ENCODE measurements at regions not wholly inside any gene's neighbourhood (a gene's known extent, or its start where the extent isn't known, plus 50 kb on each side); places are given as distances from the start of the nearest gene placed in this dataset.

DNA sequence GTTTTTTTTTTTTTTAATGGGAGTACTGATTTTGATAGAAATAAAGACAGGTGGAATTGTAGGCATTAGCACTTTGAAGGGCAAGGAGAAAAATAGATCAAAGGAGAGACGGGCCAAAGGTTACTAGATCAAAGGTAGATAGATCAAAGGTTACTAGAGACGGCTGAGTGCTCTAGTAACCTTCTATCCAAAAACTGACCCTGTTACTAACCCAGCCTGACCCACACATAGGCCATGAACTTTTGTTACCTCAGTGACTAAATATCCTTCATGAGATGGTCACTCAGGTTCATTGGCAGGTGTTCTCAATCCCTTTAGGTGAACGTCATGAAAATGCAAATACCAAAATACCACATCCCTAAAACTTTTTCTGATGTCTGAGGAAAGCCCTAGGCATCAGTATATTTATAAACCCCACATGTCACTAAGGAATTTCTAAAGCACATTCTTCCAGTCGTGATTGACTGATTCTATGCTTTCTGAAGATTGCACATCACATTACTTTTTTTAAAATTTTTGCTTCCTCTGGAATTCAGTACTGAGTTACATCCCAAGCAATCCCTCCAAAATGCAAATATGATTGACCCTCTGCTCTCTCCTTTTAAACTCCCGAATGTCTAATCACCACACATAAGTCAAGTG lies 772.7 kb downstream of the BRINP1 start:
- no peak for DNase-seq

DNA sequence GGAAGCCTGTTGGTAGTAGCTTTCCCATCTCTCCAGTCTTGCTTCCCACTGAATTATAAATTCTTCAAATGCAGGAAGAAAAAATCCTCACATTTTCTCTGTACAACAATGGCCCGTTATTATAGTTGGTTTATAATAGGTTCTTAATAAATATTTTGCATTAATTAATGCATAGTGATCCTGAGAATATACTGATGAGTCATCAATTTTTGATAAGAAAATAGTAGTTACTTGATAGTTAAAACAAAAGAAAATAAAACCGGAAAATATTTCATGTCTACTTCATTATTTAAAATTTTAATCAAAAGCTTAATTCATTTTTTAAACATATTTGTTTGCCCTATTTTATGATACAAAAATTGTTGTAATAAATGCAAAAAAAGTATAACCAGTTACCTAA lies 762.6 kb downstream of the BRINP1 start:
- no peak for DNase-seq

DNA sequence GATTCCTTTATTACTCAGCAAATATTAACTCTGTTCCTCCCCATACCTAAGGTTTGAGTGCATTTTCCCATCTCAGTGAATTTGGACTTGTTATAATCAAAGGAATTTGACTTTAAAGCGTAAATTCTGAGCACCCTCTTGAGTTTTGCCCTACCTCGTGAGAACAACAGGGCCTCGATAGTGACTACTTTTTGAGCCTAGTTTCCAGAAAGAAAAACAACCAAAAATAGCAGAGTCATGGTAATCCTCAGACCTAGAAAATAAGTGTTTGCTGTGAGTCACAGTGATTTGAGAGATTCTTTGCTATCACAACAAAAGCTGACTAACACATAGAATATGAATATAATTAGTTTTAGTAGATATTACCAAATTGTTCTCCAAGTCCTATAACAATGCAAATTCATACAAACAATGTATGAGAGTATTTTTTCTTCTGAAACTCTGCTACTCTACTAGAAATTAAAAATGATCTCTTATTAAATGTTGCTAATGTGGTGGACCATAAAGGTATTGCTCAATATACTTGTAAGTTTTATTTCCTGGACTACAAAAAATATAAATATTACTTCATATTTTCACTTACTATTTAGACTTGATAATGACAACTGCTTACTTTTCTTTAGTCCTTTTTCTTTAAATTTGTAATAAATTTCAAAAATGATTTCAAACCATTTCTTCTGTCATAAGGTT lies 759.7 kb downstream of the BRINP1 start:
- DNase-seq: no peak

DNA sequence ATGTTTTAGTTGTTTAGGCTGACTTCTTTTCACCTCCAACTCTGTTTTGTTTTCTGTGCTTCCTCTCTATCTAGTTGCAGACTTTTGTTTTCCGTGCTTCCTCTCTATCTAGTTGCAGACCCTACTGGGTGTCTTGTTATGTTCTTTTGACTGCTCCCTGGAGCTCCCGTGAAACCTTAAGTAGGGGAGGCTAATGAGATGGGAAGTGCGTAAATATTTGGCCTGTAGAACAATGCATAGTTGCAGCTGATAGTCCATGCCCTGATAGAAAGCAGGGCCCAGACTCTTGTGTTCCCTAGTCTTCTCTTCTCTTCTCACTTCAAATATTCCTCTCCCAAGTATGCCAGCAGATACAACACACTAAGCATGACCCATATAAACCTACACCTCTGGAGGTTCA lies 757.0 kb downstream of the BRINP1 start:
- no peak for DNase-seq

DNA sequence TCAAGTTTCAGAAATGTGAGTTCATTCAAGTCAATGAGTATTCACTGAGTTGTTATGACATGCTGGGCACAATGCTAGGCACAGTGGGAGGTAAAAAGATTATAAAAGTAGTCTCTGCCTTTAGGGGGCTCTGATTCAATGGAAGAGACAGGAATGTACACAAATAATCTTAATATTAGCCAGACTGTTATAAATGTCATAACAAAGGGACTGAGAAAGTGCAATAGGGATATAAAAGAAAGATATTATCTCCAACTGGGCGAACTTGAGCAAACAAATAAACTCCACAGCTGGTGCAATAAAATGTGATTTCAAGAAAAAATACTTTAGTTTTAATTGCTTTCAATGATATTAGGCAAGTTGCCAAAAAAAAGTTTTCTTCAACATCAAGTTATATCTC lies 755.2 kb downstream of the BRINP1 start:
- no peak for DNase-seq

DNA sequence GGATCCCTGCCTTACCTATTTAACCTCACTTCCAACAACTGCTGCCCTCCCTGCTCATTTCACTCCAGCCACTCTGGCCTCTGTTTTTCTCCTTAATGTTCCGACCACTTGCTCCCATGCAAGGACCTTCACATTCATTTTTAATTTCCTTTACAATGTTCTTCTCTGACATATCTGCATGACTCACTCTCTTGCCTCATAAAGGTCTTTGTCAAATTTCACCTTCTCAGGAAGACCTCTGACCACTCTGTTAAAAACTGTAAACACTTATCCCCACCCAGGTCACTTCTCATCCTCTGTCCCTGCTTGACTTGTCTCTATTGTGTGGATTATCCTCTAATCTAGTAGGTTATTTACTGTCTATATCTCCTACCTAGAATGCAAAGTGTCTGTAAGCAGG lies 751.2 kb downstream of the BRINP1 start:
- no peak for DNase-seq

DNA sequence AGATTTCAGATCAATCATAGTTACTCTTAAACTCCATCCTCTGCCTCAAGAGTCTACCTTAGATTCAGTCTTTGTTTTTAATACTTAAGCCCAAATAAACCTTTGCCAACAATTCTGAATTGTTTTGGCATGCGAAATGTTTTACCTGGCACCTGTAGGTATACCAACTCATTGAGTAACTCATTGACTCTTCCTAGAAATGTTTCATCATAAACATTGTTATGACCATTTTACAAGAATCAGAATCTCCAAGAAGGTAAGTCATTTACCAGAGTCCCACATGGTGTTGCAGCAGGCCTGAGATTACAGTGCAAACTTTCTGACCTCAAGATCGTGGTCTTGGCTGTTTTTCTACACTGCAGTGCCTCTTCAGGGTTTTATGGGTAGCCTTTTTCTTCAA lies 750.4 kb downstream of the BRINP1 start:
- no peak for DNase-seq

DNA sequence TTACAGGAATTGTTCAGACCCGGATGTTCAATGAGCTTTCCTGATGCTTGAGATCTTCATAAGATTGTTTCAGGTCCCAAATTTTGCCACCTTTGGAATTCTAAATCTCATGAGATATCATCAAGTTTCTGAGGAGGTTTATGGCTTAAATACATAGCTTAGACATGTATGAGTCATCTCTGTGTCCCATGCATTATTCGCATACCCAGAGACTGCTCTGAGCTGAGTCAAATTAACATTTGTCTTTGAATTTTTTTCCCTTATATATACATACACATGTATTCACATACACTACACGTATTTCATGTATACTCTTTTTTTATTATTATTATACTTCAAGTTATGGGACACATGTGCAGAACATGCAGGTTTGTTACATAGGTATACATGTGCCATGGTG lies 744.6 kb downstream of the BRINP1 start:
- DNase-seq: no peak

DNA sequence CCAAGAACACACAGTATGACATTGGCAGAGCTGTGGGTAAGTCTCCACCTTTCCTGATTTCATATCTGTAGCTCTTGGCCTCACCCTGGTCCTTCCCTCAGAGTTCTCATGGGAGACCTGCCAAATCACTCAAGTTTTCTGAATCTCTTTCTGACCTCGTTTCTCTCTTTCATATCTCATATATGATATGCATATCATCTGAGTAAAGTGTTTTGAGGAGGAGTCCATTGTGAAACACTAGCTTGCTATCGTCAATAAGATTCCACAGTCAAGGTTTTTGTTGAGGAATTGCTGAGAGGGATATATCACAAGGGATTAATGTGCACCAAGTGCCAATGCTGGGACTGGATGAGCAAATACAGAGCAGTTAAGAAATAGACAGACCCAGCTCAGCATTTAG lies 739.2 kb downstream of the BRINP1 start:
- DNase-seq: no peak

DNA sequence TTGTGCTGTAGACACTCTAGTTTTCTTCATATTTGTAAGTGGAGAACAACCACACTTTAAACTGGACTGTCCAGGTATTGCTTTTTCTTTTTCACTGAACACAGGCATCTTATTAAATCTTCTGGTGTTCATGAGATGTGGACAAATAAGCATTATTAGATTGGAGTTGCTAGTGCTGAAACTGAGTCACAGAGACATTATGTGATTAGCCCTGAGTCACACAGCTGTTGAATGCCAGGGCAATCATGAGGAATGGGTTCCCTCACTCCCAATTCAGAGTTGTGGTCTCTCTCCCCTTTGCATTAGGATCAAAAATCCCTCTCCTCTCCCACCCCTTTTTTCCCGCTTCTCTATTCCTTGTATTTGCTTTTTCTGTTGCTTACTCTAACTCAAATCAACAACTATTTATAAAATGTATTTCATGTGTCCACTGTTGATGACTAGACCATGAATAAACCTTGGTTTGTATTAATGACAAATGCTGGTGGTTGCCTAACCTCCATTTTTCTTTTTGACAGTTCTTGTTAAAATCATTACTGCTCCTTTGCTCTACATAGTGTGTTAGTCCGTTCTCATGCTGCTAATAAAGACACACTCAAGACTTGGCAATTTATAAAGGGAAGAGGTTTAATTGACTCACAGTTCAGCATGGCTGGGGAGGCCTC lies 738.2 kb downstream of the BRINP1 start:
- DNase-seq: no peak

DNA sequence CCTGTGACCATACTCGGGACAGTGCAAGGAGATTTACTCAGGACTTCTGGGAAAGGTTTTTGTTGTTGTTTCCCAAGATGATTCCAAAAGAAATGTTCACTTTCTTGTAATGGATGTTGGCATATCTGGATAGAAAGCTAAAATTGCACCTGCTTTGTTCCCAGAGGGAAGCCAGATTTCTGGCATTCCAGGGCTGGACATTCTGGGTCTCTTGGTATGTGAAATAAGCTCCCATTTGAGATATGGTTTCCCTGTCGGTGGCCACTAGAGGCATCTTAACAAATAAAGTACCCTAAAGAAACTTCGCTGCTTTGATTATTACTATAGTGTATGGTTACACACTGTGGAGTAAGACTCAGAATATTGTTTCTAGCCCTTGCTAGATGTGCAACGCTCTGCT lies 737.3 kb downstream of the BRINP1 start:
- no peak for DNase-seq

DNA sequence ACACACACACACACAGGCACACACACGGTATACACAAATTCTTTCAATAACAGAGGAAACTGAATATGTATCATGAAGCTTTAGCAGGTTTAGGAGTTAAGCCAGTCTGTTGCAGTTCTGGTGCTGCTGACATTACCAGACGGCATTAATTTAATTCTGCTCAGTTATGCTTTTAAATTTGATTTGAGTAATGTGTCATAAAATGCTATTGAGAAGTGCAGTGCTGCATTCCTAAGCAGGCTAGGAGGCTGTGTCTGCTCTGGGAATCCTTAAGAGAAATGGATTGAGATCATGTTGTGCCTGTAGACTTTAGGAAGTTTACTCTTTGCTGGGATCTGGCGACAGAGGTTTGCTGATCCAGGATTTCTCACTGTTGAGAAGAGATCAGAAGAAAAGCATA lies 733.8 kb downstream of the BRINP1 start:
- DNase-seq: no peak

DNA sequence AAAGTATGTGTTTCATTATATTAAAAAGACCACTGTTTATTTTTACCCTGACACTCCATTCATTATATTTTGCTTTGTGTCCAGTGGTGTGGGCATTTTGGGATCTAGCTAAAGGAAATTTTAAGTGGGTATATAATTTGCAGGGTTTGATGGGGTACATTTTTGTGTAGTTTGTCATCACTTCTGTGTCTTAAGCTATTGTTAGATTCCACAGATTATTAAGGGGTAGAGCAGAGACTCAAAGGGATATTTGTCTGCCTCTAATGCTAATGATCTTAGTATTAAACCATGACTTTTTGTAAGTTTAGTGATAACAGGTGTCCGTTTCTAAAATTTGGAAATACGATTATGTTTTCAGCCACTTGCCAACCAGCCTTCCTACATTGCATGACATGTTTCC lies 731.6 kb downstream of the BRINP1 start:
- no peak for DNase-seq

DNA sequence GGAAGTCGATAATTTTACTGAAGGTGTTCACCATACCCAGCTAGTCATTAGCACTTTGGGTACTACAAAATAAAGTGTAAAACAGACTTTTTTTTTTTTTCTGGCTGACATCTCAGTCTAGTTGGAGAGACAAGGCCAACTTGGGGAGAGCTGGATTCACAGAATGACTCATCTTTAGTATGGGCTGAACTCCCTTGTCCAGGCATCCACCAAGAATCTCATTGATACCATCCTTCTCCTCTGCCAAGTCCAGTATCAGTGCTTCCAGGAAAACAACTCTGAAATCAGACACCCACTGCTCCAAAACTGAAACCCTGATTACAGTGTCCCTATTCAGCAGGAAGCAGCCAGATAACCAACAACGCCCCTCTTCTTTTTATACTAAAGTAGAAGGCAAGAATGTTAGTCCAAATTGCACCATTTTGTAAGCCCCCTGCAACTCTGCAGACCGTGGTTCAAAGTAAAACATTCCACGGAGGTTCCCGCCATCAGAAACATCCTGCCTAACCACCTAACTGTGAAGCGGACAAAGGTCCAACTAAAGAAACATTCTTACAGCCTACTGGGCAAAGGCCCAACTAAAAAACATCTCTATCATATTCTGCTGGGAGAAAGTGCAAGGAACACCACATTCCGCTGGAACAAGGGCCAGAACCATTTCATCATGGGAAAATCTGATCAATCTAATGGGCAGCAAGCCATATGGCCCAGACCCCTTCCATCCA lies 728.2 kb downstream of the BRINP1 start:
- no peak for DNase-seq

DNA sequence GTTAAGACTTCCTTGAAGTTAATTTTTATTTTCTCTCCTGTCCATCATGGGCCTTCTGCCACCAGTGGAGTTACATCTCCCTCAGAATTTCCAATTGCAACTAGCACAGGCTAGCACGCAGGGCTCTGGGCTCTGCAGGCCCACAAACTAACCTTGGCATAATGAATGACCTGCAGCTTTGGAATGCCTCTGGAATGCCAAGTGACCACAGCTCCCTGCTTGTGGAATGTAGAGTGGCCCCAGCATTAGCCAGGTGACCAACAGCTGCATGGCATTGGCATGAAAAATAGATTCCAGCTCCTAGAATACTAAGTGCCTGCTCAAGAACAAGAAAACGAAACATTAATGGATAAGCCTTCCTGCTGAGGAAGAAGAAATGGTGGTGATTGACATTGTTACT lies 726.1 kb downstream of the BRINP1 start:
- no peak for DNase-seq

DNA sequence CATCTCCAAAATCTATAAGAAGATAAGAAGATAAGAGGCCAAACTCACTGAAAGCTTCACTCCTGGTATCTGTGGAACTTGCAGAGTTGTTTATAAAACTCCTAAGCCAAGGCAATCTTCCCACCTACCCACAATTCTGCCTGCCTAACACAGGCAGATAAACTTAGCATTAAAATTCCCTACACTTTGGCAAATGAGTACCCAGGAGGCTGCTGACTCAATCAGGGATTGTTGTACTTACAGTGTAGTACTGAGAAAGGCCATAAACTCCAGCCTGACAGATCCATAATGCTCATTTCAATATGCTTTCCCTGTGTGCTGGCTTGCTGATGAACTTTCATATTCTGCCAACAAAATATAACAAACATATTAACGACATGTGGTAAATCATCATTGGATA lies 725.2 kb downstream of the BRINP1 start:
- no peak for DNase-seq

DNA sequence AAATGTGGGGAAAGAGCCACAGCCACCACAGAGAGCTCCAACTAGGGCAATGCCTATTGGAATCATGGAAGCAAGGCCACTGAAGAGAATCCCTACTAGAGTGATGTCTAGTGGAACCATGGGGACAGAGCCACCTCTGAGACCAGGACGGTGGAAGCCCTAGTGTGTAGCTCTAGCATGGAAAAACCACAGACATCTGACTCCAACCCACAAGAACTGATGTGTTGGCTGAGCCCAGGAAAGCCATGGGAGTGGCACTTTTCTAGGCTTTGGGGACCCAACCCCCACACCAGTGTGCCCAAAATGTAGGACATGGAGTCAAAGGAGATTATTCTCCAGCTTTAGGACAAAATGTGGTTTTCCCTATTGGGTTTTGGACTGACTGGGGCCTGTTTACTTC lies 721.9 kb downstream of the BRINP1 start:
- DNase-seq: no peak

DNA sequence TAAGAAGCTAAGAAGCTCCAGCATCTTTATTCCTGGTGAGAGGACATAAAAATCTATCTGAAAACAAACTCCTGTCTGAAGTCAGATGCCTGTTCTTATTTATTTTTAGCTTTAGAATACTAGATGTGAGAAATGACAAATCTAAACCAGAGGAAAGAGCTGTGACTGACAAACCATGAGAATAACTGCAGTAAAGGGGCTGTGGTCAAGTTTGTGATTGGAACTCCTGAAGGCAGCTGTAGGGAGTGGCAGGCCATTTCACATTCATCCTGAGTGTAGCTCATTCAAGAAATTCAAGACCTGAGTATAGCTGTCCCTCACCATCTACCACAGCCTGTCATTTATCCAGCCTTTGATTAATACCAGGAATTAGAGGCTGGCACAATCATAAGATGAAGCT lies 718.8 kb downstream of the BRINP1 start:
- DNase-seq: no peak

DNA sequence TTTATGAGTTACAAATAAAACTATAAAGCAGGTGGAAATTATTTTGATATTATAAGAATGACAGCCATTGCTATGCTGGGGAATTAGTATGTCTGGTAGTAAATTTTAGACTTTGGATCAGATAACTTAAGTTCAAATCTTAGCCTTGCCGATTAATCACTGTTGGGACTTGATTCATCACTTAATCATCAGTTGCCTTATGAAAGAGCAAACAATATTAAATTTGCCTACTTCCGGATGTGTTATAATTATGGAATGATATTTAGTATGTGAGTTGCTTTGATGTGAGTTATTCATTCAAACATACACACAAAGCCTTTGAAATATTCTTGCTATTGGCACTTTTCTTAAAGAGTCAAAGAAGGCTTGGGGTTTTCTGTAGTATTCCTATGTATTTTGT lies 717.7 kb downstream of the BRINP1 start:
- no peak for DNase-seq

DNA sequence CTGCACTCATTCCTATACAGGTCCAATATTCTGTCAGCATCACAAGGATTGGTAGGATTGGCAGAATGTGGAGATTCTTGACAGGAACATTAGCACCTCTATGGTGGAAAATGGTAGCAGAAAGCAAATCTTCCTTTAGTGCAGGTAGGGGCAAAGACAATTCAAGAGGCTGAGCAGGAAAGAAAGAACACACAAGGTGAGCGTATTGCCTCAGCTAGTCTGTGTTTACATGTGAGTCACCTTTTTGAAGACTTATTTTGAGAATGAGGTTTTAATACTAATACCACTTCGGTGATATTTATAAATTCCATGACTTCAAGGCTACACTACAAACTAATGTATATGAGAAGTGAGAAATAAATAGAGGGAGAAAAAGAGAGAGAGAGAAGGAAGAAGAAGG lies 717.0 kb downstream of the BRINP1 start:
- no peak for DNase-seq

DNA sequence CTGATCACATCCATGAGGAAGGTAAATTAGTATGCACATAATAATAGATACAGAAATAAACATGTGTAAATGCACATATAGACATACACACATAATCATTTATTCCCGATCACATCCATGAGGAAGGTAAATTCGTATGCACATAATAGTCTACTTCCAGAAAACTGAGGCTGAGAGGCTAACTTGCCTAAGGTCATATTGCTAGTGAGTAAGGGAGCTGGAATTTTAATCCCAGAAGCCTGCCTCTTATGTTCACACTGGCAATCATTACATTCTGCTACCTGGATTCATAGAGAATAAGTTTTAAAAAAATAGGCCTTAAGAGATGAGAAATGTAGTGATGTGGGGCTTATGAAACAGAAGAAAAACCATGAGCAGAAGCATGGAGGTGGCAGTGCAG lies 716.3 kb downstream of the BRINP1 start:
- no peak for DNase-seq

DNA sequence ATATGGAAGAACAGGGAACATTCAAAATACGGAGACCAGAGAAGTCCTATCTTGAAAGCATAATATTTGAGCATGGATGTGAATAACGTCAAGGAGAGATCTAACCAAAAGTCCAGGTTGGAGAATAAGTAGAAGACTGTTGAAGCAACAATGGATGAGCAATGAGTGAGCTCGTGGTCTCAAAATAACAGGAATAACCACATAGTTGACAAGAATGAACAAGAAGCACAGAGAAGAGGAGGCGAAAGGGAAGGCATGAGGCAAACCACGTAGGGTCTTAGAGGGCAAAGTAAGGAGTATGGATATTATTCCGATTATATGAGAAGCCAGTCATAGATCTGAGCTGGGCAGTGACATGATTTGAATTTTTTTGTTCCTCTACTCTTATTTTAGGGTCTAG lies 710.2 kb downstream of the BRINP1 start:
- no peak for DNase-seq

DNA sequence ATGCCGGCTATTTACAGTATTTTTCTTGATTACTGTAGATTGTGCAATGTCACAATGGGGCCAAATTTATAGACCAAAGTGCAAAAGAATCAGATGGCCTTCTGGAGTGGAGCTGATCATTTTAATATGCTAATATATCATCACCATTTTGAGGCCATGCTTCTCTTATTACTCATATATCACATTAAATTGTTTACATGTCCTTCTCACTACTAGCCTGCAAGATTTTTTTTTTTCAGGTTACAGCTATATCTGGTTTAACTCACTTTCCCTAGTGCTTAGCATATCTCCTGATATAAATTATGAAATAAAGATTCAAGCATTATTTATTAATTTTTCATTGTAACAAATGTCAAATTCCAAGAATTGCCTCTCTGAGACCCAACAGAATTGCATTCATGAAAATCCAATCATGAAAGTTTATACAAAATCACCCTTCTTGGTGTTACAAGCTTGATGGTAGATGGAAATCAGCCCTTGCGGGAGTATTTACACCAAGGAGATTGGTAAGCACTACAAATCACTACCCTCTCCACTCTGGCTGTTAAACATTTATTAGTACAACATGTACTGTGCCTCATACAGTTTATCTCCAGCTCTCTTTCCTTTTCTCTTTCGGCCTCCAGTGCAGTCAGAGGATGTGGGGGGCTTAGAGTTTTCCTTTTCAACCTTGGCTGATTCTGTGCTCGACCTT lies 703.9 kb downstream of the BRINP1 start:
- DNase-seq: no peak

All from CD4-positive, alpha-beta T cell treated with Interleukin-6 for 4 hours (primary cell).